Thoracic aorta (tissue), 2 donors: ENCODE measurements at regions not wholly inside any gene's neighbourhood (a gene's known extent, or its start where the extent isn't known, plus 50 kb on each side); places are given as distances from the start of the nearest gene placed in this dataset.

ENCODE experiments used
- ATAC-seq: fragments of 150-250 bp; one replicate; pipeline ENCODE4 v1.8.0; 2017; ENCODE audit warnings: low read depth; ENCODE audit not compliant: insufficient number of reproducible peaks, low FRiP score
- DNase-seq: peaks from one replicate; pipeline ENCODE4 v3.0.0-alpha.2; 2020; ENCODE audit warnings: low spot score
- H3K27ac ChIP-seq, 2 donors: fragments of 200-600 bp; sonication (generic); 1 replicate in 1 of 2; 2 replicates in 1 of 2; pipeline ENCODE4 v1.5.1; 2016; ENCODE audit warnings: mild to moderate bottlenecking in 2 of 2, moderate library complexity in 2 of 2
- H3K27me3 ChIP-seq: fragments of 200-600 bp; sonication (generic); replicated peaks from 2 replicates; pipeline ENCODE4 v1.6.0; 2016; ENCODE audit warnings: mild to moderate bottlenecking; ENCODE audit not compliant: insufficient read depth
- H3K36me3 ChIP-seq: fragments of 200-600 bp; sonication (generic); one replicate; pipeline ENCODE4 v1.5.1; 2016
- H3K4me1 ChIP-seq, 2 donors: fragments of 200-600 bp; sonication (generic); 1 replicate in 1 of 2; 2 replicates in 1 of 2; pipeline versions ENCODE4 v1.5.1 to v1.6.0; 2016; ENCODE audit warnings: low read depth in 2 of 2, mild to moderate bottlenecking in 1 of 2; ENCODE audit not compliant: control insufficient read depth in 1 of 2
- H3K4me3 ChIP-seq: fragments of 200-600 bp; sonication (generic); 2 replicates; pipeline ENCODE4 v1.5.1; 2016; ENCODE audit warnings: mild to moderate bottlenecking
- H3K9me3 ChIP-seq: fragments of 200-600 bp; sonication (generic); 2 replicates; pipeline ENCODE4 v1.5.1; 2016
- CTCF ChIP-seq: fragments of 200-600 bp; sonication (generic); IDR thresholded peaks from one replicate; pipeline ENCODE4 v1.5.1; 2019; ENCODE audit warnings: antibody characterized with exemption

GRCh38 chr12:76690921-76691700 lies 72.8 kb upstream of the ZDHHC17 start:
- TF ChIP-seq CTCF = no peak
- ATAC-seq = no peak
- H3K36me3 ChIP-seq = no peaks in the 10 kb centered on the region

GRCh38 chr12:76692846-76693245 lies 71.1 kb upstream of the ZDHHC17 start:
- Histone ChIP-seq H3K27me3 (no peaks in the 10 kb centered on the region), H3K27ac (no peak overlapping the region), H3K9me3 (no peaks in the 10 kb centered on the region), H3K4me1 (peaks cover 0 to under 1% of the 10 kb centered on the region in 2 donors), H3K4me3 (no peak overlapping the region), H3K36me3 (no peaks in the 10 kb centered on the region)
- DNase-seq (no peak), ATAC-seq (no peak)
- no peak for TF ChIP-seq CTCF

More at GRCh38 chr12:76690921-76691700, 72.8 kb upstream of the ZDHHC17 start:
- no peaks in the 10 kb centered on the region for H3K27me3 ChIP-seq
- H3K4me3 ChIP-seq = no peak overlapping the region
- DNase-seq = no peak
- peaks cover 0 to 4% of the 10 kb centered on the region in 2 donors for H3K4me1 ChIP-seq
- H3K27ac ChIP-seq = no peak overlapping the region
- no peaks in the 10 kb centered on the region for H3K9me3 ChIP-seq

GRCh38 chr12:76694369-76694768 lies 69.5 kb upstream of the ZDHHC17 start:
- H3K9me3 ChIP-seq = no peaks in the 10 kb centered on the region
- H3K27me3 ChIP-seq = no peaks in the 10 kb centered on the region
- H3K4me3 ChIP-seq = no peak overlapping the region
- no peak for DNase-seq
- no peaks in the 10 kb centered on the region for H3K4me1 ChIP-seq
- ATAC-seq = no peak
- H3K27ac ChIP-seq = no peak overlapping the region
- no peaks in the 10 kb centered on the region for H3K36me3 ChIP-seq
- TF ChIP-seq CTCF = no peak

GRCh38 chr12:76696186-76696585 lies 67.7 kb upstream of the ZDHHC17 start:
- Histone ChIP-seq H3K27ac (no peak overlapping the region), H3K4me1 (no peaks in the 10 kb centered on the region)
- TF ChIP-seq CTCF = no peak

GRCh38 chr12:76697849-76698248 lies 66.1 kb upstream of the ZDHHC17 start:
- no peak overlapping the region for H3K4me3 ChIP-seq
- no peaks in the 10 kb centered on the region for H3K4me1 ChIP-seq
- no peak for TF ChIP-seq CTCF
- H3K36me3 ChIP-seq = no peaks in the 10 kb centered on the region
- no peak for ATAC-seq
- no peak for DNase-seq
- no peaks in the 10 kb centered on the region for H3K27me3 ChIP-seq
- no peaks in the 10 kb centered on the region for H3K9me3 ChIP-seq
- H3K27ac ChIP-seq = no peak overlapping the region

More at GRCh38 chr12:76696186-76696585, 67.7 kb upstream of the ZDHHC17 start:
- H3K36me3 ChIP-seq = no peaks in the 10 kb centered on the region
- H3K27me3 ChIP-seq = no peaks in the 10 kb centered on the region
- ATAC-seq (no peak), DNase-seq (no peak)
- H3K4me3 ChIP-seq = no peak overlapping the region
- H3K9me3 ChIP-seq = no peaks in the 10 kb centered on the region
